HG02852 (cell line): ENCODE measurements at regions not wholly inside any gene's neighbourhood (a gene's known extent, or its start where the extent isn't known, plus 50 kb on each side); places are given as distances from the start of the nearest gene placed in this dataset.

Experiments
- ATAC-seq: cut with Tn5 transposase; IDR thresholded peaks from one replicate; pipeline ENCODE4 v1.9.1; 2021; ENCODE audit warnings: mild to moderate bottlenecking, moderate library complexity; ENCODE audit not compliant: unreplicated experiment

DNA sequence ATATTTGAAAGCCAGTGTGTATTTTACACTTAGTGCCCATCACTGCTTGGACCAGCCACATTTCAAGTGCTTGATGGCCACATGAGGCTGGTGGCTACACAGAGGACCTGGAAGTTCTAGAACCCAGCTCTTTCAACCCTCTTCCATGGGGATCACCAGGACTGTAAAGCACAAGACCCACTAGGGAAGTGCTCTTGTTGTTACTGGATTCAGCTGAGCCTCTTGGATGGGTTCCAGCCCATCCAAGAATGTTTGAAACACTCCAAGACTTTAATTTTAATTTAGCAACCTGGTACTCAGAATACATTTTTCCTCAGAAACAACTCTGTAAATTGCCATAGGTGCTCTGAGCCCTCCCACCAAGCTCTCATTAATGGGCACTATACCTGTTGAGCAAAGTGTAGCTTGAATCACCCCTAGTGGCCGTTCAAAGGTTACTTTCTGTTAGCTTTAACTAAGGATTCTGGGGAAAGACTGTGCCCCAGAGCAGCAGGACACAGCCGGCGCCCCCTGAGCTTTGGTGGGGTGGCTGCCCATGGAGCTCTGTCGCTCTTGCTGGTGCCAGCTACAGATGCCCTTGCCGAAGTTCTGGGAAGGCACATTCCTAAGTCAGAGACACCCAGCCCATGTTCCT, 212.4 kb downstream of the HSD17B3 start:
- ATAC-seq: no peak

- no peak for ATAC-seq
Observed at GRCh38 chr9:96088510-96088909, 213.0 kb downstream of the ERCC6L2 start.

DNA sequence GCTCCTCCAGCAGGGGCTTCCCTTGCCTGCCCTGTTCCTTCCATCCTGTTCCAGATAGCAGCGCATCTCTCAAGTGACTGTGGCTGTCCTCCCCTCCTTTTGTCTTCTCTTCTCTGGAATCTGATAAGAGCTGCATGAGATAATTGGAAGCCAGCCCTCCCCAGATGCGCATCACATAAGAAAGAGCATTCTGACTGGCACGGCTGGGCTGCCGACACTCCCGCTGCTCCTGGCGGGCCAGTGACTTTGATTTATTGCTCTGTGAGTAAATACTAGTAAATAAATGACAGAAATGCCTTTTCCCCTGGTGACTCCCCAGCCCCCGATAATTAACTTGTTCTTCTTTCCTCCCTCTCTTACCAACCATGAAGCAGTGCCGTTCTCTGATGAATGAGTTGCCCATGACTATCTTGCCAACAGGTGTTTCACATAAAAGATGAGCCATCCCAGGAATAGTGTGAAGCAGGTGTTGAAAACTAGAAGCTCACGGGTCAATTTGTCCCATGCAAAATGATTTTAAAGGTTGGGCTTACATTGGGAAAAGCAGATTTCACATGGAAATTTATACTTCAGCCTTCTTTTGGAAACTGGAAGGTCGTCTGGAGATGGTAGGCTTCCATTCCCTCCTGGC, 212.3 kb downstream of the ERCC6L2 start:
- no peak for ATAC-seq

DNA sequence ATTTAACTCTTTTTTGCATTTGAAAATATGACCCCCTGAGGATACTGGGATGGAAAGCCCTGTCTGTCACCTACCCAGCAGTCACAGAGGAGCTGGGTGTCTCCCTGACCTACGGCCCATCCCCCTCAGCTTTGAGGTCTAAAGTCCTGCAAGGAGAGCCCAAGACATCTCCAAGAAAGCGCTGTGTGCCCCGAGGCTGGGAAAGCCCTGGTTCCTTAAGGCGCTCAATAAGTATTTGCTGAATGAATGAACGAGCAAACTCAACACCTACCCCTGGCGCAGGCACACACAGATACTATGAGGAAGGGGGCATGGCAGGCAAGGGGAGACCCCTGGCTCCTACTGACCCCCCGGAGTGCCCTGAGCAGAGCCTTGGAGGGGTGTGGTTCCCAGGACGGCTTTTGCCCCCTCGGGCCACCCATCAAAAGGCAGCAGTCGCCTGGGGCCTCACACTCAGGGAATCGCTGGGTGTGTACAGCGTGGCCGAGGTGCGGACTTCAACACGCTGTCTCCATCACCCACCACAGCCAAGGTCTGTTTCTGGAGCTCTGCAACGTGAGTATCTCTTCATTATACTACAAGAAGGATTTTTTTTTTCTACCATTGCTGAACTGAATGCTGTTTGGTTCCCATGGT, 211.6 kb downstream of the ERCC6L2 start:
- ATAC-seq: no peak

DNA sequence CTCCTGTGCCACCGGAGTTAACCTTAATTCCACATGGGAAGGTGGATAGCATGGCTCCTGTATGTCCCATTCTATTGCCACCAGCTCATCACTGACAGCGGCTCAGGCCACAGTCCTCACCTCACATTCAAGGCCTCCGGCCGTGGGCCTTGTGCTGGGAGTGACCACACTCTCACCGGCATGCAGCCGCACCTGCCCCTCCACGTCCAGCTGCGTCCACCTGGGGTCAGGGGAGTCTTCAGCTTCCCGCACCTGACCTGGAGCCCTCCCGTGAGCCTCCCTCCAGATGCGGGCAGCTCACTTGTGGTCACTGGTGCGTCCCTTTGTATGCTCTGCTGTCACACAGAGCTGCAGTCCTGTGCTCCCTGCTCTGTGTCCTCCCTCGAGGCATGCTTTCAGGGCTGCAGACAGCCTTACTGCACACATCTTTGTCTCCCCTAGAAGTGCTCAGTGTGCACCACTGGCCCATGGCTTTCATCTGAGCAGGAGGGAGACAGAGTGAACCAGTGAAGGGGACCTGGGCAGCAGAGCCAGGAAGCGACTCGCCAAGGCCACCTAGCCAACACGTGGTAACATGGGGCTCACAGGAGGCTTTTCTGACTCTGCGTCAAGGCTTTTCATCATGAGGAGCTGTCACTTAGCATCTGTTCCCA, 210.1 kb downstream of the ERCC6L2 start:
- no peak for ATAC-seq

GRCh38 chr9:96084331-96084734, 208.8 kb downstream of the ERCC6L2 start:
- ATAC-seq: no peak

DNA sequence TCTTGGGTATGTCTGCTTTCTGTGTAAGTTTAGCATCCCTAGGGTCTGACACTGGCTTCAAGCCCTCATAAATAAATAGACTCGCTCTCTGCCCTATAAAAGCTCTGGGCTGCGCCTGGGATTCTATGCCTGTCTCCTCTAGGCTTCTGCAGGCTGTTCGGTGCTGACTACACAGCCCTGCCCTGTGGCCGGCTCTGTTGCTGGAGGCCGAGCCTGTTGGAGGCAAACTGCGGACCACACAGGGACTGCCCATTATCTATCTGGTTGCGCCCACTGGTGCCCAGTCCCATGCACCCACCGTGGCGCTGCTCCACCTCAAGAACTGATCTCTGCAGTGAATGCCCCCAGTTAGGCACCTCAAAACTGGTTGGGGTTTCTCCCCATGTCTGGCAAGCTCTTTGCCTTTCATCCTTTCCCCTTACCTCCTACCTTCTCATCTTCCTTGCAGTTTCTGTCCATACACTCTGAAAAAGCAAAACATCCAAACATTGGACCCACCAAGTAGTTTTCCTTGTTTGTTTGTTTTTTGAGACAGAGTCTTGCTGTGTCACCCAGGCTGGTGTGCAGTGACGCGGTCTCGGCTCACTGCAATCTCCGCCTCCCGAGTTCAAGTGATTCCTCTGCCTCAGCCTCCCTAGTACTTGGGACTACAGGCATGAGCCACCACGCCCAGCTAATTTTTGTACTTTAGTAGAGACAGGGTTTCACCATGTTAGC, 207.2 kb downstream of the ERCC6L2 start:
- no peak for ATAC-seq

DNA sequence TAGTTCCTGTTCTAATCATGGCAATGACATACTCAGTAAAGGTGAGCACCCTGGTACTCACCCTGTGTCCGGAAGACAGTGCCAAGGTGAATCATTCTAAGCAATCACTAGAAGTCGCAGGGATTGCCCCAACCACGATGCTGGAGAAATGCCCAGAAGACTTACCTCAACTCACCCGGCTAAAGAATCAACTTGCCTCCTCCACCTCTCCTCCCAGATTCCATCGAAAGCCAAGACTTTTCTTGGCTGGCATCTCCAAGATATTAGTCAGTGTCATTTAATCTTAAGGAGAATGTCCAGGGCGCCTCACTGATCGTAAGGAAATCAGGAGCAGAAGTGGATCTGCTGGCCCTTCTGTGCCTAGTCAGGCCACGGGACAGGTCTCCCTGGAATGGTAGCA, 204.9 kb downstream of the ERCC6L2 start:
- no peak for ATAC-seq

DNA sequence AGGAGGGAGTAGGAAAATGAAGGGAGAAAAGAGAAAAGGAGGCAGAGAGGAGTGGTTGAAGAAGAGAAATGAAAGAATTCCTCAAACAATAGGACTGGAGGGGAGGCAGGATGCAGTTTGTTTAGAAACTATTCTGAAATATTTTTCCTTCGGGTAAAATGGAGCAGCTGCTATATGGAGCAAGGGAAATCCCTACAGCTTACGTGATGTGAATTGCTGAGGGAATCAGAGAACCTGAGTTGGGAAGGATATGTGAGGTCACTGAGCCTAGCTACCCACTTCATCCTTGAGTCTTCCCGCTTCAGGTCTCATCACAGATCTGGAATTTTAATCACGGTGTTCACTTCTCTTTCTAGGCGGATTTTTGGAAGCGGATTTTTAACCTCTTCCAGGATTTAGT, 204.3 kb downstream of the ERCC6L2 start:
- no peak for ATAC-seq

- ATAC-seq: no peak
Observed at GRCh38 chr9:96078897-96079490, 203.5 kb downstream of the ERCC6L2 start.

GRCh38 chr9:96075757-96076156, 200.3 kb downstream of the ERCC6L2 start:
- ATAC-seq: no peak

- ATAC-seq: no peak
Observed at GRCh38 chr9:96075111-96075510, 199.6 kb downstream of the ERCC6L2 start.

DNA sequence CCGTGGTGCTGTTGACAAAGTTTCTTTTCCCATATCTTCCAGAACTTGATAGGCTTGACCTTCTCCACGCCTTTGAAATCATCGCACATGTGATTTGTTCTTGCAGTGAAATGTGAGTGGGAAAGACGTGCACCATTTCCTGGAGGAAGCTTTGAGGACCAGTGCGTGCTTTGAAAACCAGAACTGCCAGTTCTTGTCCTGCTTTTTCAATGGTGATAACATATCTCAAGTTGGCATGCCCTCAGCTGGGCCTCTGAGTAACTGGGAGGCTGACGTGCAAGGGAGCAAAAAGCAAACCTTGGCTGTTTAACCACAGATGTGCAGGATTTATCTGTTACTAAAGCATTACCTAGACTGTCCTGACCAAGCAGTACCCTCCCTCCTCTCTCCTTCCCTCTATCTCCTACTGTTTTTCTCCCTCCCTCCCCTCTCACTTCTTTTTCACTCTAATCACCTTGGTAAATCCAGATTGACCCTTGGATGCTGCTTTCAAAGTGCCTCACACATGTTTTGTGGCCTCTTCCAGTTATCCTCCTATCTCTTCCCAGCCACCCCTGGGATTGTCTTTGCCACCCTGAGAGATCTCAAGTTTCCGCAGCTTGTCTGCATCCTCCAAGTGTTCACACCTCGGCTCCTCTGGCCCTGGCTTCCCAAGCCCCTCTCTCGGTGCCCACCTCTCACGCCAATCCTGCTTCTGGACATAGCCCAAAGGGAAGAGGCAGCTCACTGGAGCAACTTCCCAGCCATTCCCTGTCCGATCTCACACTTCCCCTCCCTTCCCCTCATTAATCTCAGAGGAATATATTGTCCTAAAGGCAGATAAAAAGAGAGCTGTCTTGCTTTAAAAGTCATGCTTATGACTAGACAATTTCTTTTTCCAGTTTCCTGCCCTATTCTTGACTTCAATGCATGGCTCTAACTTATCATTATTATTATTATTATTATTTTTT, 198.3 kb downstream of the ERCC6L2 start:
- ATAC-seq: no peak

GRCh38 chr9:96072930-96073329, 197.4 kb downstream of the ERCC6L2 start:
- ATAC-seq: no peak

DNA sequence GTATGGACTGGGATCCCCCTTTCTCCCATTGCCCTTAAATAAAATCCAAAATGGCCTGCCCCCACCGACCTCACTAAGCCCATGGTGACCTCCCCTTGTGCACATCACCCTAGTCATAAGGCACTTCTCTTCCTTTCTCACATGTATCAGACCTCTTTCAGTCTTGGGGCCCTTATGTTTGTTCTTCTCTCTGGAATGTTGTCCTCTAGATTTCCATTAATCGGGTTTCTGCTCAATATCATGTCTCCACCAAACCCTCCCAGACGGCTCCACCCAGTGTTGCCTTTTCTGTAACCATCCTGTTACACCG, 196.3 kb downstream of the ERCC6L2 start:
- no peak for ATAC-seq

- ATAC-seq: no peak
Observed at GRCh38 chr9:96071076-96071814, 195.8 kb downstream of the ERCC6L2 start.

GRCh38 chr9:96069629-96070220, 194.2 kb downstream of the ERCC6L2 start:
- no peak for ATAC-seq

- ATAC-seq: no peak
Observed at GRCh38 chr9:96068511-96068910, 193.0 kb downstream of the ERCC6L2 start.

- no peak for ATAC-seq
Observed at GRCh38 chr9:96067600-96067999, 192.1 kb downstream of the ERCC6L2 start.
